SK-N-MC (cell line): ENCODE measurements at regions not wholly inside any gene's neighbourhood (a gene's known extent, or its start where the extent isn't known, plus 50 kb on each side); places are given as distances from the start of the nearest gene placed in this dataset.

Experiments
- DNase-seq: peaks from one replicate; pipeline ENCODE4 v3.0.0-alpha.2; 2011; ENCODE audit warnings: low read depth, low spot score
- H3K27ac ChIP-seq: fragments of 200-600 bp; sonication (generic); 2 replicates; pipeline ENCODE4 v1.5.1; 2016; ENCODE audit warnings: mixed run types
- H3K36me3 ChIP-seq: fragments of 200-600 bp; sonication (generic); 2 replicates; pipeline ENCODE4 v1.6.1; 2017; ENCODE audit warnings: antibody characterized with exemption, low read length, mixed read lengths; ENCODE audit not compliant: insufficient read depth
- H3K4me3 ChIP-seq: fragments of 200-600 bp; sonication (generic); 2 replicates; pipeline ENCODE4 v1.5.1; 2016
- H3K9ac ChIP-seq: fragments of 200-600 bp; sonication (generic); 2 replicates; pipeline ENCODE4 v1.8.0; 2017; ENCODE audit warnings: mixed run types, mixed read lengths; ENCODE audit not compliant: insufficient read length
- H3K9me3 ChIP-seq: fragments of 200-600 bp; sonication (generic); 2 replicates; pipeline ENCODE4 v1.6.1; 2017; ENCODE audit warnings: low read depth, mild to moderate bottlenecking, antibody characterized with exemption, low read length, moderate library complexity, mixed read lengths
- EZH2 ChIP-seq: fragments of 200-600 bp; sonication (generic); IDR thresholded peaks from one replicate; pipeline ENCODE4 v1.6.1; 2017; ENCODE audit warnings: antibody characterized with exemption
- FOXP2 ChIP-seq: optimal IDR thresholded peaks from 2 replicates; pipeline ENCODE3; 2011; ENCODE audit warnings: mild to moderate bottlenecking, moderate library complexity; ENCODE audit not compliant: insufficient read depth; ENCODE audit errors: extremely low read length, control extremely low read depth
- POLR2AphosphoS5 ChIP-seq: IDR thresholded peaks from 2 replicates; pipeline ENCODE4 v1.6.1; 2012; ENCODE audit warnings: mild to moderate bottlenecking, low read depth, low read length, borderline replicate concordance

DNA sequence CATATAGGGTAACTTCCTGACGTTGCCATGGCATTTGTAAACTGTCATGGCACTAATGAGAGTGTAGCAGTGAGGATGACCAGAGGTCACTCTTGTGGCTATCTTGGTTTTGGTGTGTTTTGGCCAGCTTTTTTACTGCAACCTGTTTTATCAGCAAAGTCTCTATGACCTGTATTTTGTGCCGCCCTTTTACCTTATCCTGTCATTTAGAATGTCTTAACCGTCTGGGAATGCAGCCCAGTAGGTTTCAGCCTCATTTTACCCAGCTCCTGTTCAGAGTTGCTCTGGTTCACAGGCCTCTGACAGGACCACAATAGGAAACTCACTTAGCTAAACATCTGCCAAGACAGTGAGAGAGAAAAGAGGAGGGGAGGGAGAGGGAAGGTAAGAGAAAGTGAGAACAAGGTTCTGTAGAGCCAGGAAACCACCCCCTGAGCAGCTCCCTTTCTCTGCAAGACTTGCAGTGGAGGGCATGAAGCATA is 64.8 kb upstream of the PLEKHG3 start:
- Histone ChIP-seq H3K9me3 (peaks cover 3% of the 10 kb centered on the region; the same call in 1 of the 2 replicates), H3K4me3 (no peak overlapping the region), H3K36me3 (no peaks in the 10 kb centered on the region), H3K9ac (no peak overlapping the region), H3K27ac (0 out of 2 replicates have a peak overlapping the region, but pooled peaks have one; percentile 10)
- DNase-seq: no peak
- TF ChIP-seq EZH2 (no peak), FOXP2 (no peak), POLR2AphosphoS5 (no peak)

DNA sequence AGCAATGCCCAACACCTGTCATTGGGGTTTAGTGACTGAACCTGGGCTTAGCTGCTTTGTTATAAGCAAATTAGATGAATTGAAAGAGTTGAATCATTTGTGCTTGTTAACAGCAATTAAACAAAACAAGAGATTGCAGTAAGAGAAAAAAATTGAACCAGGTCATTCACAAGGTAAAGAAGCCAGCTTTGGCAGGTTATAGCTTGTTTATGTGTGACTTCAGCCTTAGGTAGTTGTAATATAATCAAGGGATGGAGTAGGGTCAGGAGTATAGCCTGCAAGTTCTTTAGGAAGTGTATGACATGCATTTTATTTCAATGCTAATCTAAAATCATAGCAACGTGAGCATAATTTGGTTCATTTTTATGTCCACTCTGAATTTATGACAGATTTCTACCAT is 63.4 kb upstream of the PLEKHG3 start:
- Histone ChIP-seq H3K9me3 (peaks cover 3% of the 10 kb centered on the region; the same call in 1 of the 2 replicates), H3K9ac (no peak overlapping the region), H3K36me3 (no peaks in the 10 kb centered on the region), H3K4me3 (no peak overlapping the region), H3K27ac (no peak overlapping the region)
- DNase-seq: no peak
- no peak for TF ChIP-seq EZH2
- TF ChIP-seq POLR2AphosphoS5: no peak

DNA sequence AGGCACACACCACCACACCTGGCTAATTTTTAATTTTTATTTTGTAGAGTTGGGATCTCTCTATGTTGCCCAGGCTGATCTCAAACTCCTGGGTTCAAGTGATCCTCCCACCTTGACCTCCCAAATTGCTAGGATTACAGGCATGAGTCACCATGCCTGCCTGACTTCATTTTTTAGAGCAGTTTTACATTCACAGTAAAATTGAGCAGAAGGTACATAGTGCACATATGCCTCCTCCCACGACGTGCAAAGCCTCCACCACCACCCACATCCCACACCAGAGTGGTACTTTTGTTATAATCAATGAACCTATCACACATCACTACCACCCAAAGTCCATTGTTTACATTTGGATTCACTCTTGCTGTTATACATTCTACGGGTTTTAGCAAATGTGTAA is 62.5 kb upstream of the PLEKHG3 start:
- TF ChIP-seq EZH2 (no peak), FOXP2 (no peak), POLR2AphosphoS5 (no peak)
- Histone ChIP-seq H3K4me3 (no peak overlapping the region), H3K9me3 (peaks cover 3% of the 10 kb centered on the region; the same call in 1 of the 2 replicates), H3K36me3 (no peaks in the 10 kb centered on the region), H3K27ac (no peak overlapping the region), H3K9ac (no peak overlapping the region)
- no peak for DNase-seq

DNA sequence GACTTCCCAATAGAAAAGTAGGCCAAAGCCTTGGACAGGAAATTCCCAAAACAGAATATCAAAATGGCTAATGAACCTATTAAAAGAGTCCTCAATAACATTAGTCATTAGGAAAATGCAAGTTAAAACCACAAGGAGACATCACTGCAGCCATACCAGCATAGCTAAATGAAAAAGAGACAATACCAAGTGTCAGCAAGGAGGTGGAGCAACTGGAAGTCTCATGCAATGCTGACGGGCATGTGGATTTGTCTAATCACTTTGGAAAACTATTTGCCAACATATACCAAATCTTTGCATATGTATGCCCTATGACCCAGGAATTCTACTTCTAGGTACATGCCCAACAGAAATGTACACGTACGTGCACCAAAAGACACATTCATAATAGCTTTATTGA is 60.5 kb upstream of the PLEKHG3 start:
- no peak for TF ChIP-seq EZH2
- no peak for TF ChIP-seq FOXP2
- no peak for TF ChIP-seq POLR2AphosphoS5
- DNase-seq: no peak
- no peak overlapping the region for H3K27ac ChIP-seq
- no peak overlapping the region for H3K9ac ChIP-seq
- no peaks in the 10 kb centered on the region for H3K36me3 ChIP-seq
- H3K4me3 ChIP-seq: no peak overlapping the region
- H3K9me3 ChIP-seq: peaks cover 3% of the 10 kb centered on the region; the same call in 1 of the 2 replicates

DNA sequence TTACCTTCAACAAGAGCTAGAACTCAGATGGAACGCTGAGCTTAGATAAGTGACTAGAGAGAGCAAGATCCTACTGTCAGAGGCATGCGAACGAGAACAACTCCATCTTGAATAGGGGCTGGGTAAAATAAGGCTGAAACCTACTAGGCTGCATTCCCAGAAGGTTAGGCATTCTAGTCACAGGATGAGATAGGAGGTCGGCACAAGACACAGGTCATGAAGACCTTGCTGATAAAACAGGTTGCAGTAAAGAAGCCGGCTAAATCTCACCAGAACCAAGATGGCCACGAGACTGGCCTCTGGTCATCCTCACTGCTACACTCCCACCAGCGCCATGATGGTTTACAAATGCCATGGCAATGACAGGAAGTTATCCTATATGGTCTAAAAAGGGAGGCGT is 59.6 kb upstream of the PLEKHG3 start:
- H3K27ac ChIP-seq: peak overlapping the region; percentile 78
- H3K9ac ChIP-seq: no peak overlapping the region
- no peak for DNase-seq
- H3K4me3 ChIP-seq: peak overlapping the region; percentile 54
- H3K36me3 ChIP-seq: no peaks in the 10 kb centered on the region
- TF ChIP-seq EZH2 (no peak), FOXP2 (no peak), POLR2AphosphoS5 (no peak)
- H3K9me3 ChIP-seq: peaks cover 3% of the 10 kb centered on the region; the same call in 1 of the 2 replicates

DNA sequence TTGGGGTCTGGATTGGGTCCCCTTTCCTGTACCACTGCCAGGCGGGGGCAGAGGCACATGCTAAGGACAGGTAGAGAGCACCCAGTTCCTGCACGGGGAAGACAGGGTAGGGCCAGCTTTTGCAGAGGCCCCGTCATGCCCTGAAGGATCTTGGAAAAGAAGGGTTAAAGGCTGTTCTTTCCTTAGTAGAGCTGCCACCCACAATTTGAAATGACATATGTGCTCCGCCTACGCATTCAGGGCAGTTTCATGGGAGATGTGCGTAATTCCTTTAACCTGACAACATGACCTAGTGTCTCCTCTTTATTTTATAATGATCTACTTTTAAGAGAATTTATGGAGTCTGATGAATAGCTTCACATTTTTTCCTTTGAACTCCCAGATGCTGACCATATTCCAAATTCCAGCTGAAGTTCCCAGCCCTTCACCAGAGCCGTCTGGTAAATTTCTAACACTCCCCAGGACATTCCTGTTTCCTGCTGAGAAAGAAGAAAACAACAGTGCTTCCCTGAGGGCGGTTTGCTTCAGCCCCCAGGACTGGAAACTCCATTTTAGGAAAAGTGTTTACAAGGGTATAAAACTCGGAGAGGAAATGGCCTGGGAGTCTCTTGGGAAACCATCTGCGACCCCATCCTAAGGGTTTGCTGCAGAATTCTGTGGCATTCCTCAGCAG is 58.9 kb upstream of the PLEKHG3 start:
- Histone ChIP-seq H3K9ac (no peak overlapping the region), H3K9me3 (peaks cover 3% of the 10 kb centered on the region; the same call in 1 of the 2 replicates), H3K4me3 (peak overlapping the region; percentile 54), H3K36me3 (no peaks in the 10 kb centered on the region), H3K27ac (peak overlapping the region; percentile 82)
- DNase-seq: peak; percentile 99
- peak; percentile 92 for TF ChIP-seq FOXP2
- TF ChIP-seq EZH2: no peak
- TF ChIP-seq POLR2AphosphoS5: peak; percentile 65; the same call in 1 of the 2 replicates

DNA sequence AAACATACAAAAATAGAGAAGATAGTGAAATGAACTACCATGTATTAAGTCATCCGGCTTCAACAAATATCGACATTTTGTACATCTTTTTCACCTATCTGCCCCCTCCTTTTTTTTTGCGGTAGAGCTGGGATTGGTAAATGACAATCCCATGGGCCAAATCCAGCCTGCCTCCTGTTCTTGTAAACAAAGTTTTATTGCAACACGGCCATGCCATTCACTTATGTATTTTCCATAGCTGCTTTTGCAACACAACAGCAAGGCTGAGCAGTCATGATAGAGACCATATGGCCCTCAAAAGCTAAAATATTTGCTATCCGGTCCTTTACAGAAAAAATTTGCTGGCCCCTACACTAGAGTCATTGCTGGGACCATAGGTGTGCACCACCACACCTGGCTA is 58.1 kb upstream of the PLEKHG3 start:
- Histone ChIP-seq H3K36me3 (no peaks in the 10 kb centered on the region), H3K27ac (peak overlapping the region; percentile 82), H3K4me3 (peak overlapping the region; percentile 44; the same call in 1 of the 2 replicates), H3K9ac (no peak overlapping the region), H3K9me3 (peaks cover 3% of the 10 kb centered on the region; the same call in 1 of the 2 replicates)
- no peak for TF ChIP-seq FOXP2
- no peak for TF ChIP-seq EZH2
- TF ChIP-seq POLR2AphosphoS5: no peak
- DNase-seq: no peak

GRCh38 chr14:64649383-64649998 is 54.7 kb upstream of the PLEKHG3 start:
- Histone ChIP-seq H3K36me3 (no peaks in the 10 kb centered on the region), H3K9ac (no peak overlapping the region), H3K4me3 (no peak overlapping the region), H3K27ac (no peak overlapping the region), H3K9me3 (no peaks in the 10 kb centered on the region)
- TF ChIP-seq POLR2AphosphoS5: no peak
- TF ChIP-seq EZH2: no peak
- TF ChIP-seq FOXP2: no peak
- no peak for DNase-seq

GRCh38 chr14:64653900-64654245 is 50.4 kb upstream of the PLEKHG3 start:
- TF ChIP-seq POLR2AphosphoS5 (no peak), FOXP2 (no peak), EZH2 (no peak)
- DNase-seq: no peak
- Histone ChIP-seq H3K36me3 (no peaks in the 10 kb centered on the region), H3K9me3 (no peaks in the 10 kb centered on the region), H3K27ac (no peak overlapping the region), H3K4me3 (no peak overlapping the region), H3K9ac (no peak overlapping the region)
